ENCODE measurements at regions not wholly inside any gene's neighbourhood (a gene's known extent, or its start where the extent isn't known, plus 50 kb on each side); places are given as distances from the start of the nearest gene placed in this dataset.

- Histone ChIP-seq H3K4me3 (ENCODE audit: low read length) (no peak overlapping the region), H3K4me1 (ENCODE audit: control insufficient read depth, low read depth, low read length) (no peaks in the 10 kb centered on the region), H3K9me3 (ENCODE audit: control insufficient read depth, low read depth, low read length) (no peaks in the 10 kb centered on the region), H3K36me3 (ENCODE audit: control insufficient read depth, low read depth, low read length) (no peaks in the 10 kb centered on the region), H3K27ac (ENCODE audit: low read length) (no peak overlapping the region), H3K9ac (ENCODE audit: low read length) (no peak overlapping the region), H3K27me3 (ENCODE audit: control insufficient read depth, insufficient read depth, low read length) (no peaks in the 10 kb centered on the region)
Measured at GRCh38 chr5:11963227-11963626, 59.0 kb upstream of the CTNND2 start.

GRCh38 chr5:11962122-11962521 is 57.9 kb upstream of the CTNND2 start:
- no peaks in the 10 kb centered on the region for H3K36me3 ChIP-seq (ENCODE audit: control insufficient read depth, low read depth, low read length)
- no peak overlapping the region for H3K27ac ChIP-seq (ENCODE audit: low read length)
- no peaks in the 10 kb centered on the region for H3K9me3 ChIP-seq (ENCODE audit: control insufficient read depth, low read depth, low read length)
- H3K27me3 ChIP-seq (ENCODE audit: control insufficient read depth, insufficient read depth, low read length), result no peaks in the 10 kb centered on the region
- H3K4me3 ChIP-seq (ENCODE audit: low read length), result no peak overlapping the region
- H3K9ac ChIP-seq (ENCODE audit: low read length), result no peak overlapping the region
- no peaks in the 10 kb centered on the region for H3K4me1 ChIP-seq (ENCODE audit: control insufficient read depth, low read depth, low read length)

GRCh38 chr5:11958321-11958720 is 54.1 kb upstream of the CTNND2 start:
- H3K27ac ChIP-seq (ENCODE audit: low read length), result no peak overlapping the region
- H3K9ac ChIP-seq (ENCODE audit: low read length), result no peak overlapping the region

GRCh38 chr5:11955331-11955730 is 51.1 kb upstream of the CTNND2 start:
- Histone ChIP-seq H3K36me3 (ENCODE audit: control insufficient read depth, low read depth, low read length) (no peaks in the 10 kb centered on the region), H3K9ac (ENCODE audit: low read length) (no peak overlapping the region)

More at GRCh38 chr5:11958321-11958720, 54.1 kb upstream of the CTNND2 start:
- no peaks in the 10 kb centered on the region for H3K36me3 ChIP-seq (ENCODE audit: control insufficient read depth, low read depth, low read length)
- H3K4me1 ChIP-seq (ENCODE audit: control insufficient read depth, low read depth, low read length), result no peaks in the 10 kb centered on the region
- no peaks in the 10 kb centered on the region for H3K27me3 ChIP-seq (ENCODE audit: control insufficient read depth, insufficient read depth, low read length)
- no peaks in the 10 kb centered on the region for H3K9me3 ChIP-seq (ENCODE audit: control insufficient read depth, low read depth, low read length)
- H3K4me3 ChIP-seq (ENCODE audit: low read length), result no peak overlapping the region

More at GRCh38 chr5:11955331-11955730, 51.1 kb upstream of the CTNND2 start:
- H3K4me3 ChIP-seq (ENCODE audit: low read length), result no peak overlapping the region
- H3K27me3 ChIP-seq (ENCODE audit: control insufficient read depth, insufficient read depth, low read length), result no peaks in the 10 kb centered on the region
- no peaks in the 10 kb centered on the region for H3K9me3 ChIP-seq (ENCODE audit: control insufficient read depth, low read depth, low read length)
- no peak overlapping the region for H3K27ac ChIP-seq (ENCODE audit: low read length)
- H3K4me1 ChIP-seq (ENCODE audit: control insufficient read depth, low read depth, low read length), result no peaks in the 10 kb centered on the region

Data from iPS-18a (cell line).